Inferior parietal cortex (tissue), 1 donor: ENCODE measurements at regions not wholly inside any gene's neighbourhood (a gene's known extent, or its start where the extent isn't known, plus 50 kb on each side); places are given as distances from the start of the nearest gene placed in this dataset.
"Not testable (repeated sequence)": the region's sequence is repeated elsewhere in the genome, so short reads cannot be mapped to it uniquely, and the experiment has no call there.

Source experiments
- DNase-seq: peaks from one replicate; pipeline ENCODE4 v3.0.0-alpha.2; 2016; ENCODE audit errors: extremely low spot score

DNA sequence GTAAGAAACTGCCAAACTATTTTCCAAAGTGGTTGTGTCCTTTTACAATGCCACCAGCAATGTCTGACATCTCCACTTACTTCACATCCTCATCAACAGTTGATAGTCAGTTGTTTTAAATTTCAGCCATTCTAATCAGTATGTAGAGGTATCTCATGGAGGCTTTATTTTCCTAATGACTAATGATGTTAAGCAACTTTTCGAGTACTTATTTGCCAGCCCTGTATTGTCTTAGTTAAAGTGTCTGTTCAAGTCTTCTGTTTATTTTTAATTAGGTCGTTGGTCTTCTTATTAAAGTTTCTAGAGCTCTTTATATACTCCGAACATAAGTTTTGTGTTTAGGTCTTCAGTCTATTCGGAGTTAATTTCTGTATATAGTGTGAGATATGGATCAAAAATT is 54.9 kb upstream of the NBPF12 start:
- not testable (repeated sequence) for DNase-seq

GRCh38 chr1:146881096-146881495 is 57.0 kb upstream of the NBPF12 start:
- DNase-seq = not testable (repeated sequence)

DNA sequence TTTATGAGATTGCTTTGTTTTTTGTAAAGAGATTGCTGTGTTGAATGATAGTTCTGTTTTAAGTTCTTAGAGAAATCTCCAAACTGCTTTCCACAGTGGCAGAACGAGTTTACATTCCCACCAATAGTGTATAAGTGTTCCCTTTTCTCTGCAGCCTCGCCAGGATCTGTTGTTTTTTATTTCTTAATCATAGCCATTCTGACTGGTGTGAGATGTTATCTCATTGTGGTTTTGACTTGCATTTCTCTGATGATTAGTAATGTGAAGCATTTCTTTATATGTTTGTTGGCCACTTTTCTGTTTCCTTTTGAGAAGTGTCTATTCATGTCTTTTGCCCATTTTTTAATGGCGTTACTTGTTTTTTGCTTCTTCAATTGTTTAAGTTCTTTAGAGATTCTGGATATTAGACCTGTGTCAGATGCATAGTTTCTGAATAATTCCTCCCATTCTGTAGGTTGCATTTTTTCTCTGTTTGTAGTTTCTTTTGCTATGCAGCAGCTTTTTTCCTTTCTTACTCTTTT is 74.3 kb upstream of the NBPF12 start:
- DNase-seq = not testable (repeated sequence)

GRCh38 chr1:146853147-146853546 is 85.0 kb upstream of the NBPF12 start:
- DNase-seq = not testable (repeated sequence)

DNA sequence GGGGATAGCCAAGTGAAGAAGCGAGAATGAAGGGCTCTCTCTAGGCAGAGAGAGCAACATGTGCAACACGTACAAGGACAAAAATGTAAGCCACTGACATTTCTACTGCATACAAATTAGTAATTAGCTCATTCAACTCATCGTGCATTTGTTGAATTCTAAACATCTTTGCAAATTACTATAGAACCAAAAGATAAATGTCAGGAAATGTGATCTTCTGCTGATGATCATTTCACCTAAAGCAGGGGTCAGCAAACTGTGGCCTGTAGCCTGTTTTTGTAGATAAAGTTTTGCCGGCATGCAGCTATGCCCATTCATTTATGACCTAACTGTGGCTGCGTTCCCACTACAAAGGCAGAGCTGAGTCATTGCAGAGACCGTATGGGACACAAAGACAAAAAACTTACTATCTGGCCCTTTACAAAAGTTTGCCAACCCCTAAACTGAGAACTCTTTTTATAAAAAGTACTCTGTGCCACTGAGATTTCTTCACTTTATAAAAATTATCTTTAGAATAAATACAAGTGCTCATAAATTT is 87.7 kb upstream of the NBPF12 start:
- peak; percentile 1 for DNase-seq

DNA sequence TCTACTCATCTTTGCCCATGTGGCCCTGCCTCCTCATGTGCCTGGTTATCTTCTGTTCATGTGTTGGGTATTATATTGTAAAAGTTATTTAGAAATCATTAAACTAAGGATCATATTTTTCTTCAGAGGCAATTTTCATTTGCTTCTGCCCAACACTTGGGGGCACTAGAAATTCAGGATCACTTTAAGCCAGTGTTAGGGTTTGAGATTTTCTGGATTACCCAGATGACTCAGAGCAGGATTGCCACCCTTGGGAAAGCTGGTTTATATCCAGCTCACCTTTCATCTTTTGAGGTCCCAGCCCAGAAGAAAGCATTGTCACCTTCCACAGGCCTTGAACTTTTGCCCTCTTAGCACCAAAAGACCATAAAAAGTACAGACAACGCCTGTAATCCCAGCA is 99.4 kb upstream of the NBPF12 start:
- DNase-seq = not testable (repeated sequence)

DNA sequence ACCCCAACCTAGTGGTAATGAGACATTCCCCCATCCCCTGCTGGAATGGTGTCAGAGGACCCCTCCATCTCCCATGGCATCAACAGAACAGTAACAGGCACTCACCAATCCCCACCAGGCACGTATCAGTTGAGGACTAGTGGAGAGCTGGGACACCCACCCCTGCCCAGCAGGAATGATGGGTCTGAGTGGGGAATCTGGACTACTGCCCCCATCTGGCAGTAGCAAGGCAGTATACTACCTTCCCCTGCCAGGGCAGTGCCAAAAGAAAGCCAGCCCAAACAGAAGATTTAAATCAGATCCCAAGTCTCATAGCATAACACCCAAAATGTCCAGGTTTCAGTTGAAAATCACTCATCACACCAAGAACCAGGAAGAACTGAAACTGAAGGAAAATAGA is 111.2 kb upstream of the NBPF12 start:
- DNase-seq = not testable (repeated sequence)

DNA sequence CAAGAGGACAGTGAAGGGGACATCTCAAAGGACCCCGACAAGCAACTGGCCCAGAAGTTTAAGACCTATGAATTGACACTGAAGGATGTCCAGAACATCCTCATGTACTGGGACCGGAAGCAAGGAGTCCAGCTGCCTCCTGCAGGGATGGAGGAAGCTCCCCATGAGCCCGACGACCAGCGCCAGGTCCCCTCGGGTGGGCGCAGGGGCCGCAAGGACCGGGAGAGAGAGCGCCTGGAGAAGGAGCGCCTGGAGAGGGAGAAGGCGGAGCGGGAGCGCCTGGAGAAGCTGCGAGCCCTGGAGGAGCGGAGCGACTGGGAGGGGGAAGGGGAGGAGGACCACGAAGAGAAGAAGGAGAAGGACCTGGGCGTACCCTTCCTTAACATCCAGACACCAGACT is 143.9 kb upstream of the NBPF12 start:
- not testable (repeated sequence) for DNase-seq

DNA sequence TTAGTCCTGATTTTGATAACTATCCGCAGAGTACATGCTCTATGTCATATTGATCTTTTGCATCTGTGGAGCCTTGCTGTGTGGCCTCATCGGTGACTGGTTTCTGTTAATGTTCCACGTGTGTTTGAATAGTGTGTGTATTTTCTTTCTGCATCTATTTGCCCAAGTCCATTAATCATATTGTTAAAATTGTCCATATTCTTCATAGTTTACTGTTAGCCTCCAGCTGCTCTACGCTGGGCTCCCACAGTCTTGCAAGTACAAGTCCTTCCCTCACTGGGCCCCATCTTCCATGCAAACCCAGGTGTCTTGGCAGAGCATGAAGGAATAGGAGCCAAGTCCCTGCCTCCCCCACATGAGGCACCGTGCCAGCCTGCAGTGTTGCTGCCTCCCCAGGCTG is 145.4 kb upstream of the NBPF12 start:
- peak; percentile 14 for DNase-seq

DNA sequence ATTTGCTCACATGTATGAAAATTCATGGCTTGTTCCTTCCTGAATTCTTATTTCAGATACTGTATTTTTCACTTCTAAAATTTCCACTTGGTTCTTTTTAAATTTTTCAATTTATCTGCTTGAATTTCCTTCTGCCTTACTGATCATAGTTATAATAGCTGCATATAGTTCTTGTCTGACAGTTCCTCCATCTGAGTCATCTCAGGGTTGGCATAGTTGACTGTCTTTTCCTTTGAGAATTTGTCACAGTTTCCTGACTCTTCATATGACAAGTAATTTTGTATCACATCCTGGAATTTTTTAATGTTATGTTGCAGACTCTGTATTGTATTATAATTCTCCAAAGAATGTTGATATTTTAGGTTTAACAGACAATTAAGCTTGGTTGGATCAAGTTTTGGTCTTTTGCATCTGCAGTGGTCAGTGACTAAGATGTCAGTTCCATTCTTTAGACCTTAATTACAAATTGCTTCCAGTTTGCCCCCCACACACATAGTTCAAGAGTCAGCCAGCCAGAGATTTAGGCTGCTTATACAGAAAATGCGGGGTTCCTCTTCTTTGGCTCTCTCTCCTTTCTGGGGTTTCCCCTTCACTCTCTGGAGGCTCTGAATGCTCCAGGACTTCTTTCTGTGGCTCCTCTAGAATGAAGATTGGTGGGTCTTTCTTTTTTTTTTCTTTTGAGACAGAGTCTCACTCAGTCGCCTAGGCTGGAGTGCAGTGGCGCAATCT is 153.7 kb upstream of the NBPF12 start:
- DNase-seq = not testable (repeated sequence)

DNA sequence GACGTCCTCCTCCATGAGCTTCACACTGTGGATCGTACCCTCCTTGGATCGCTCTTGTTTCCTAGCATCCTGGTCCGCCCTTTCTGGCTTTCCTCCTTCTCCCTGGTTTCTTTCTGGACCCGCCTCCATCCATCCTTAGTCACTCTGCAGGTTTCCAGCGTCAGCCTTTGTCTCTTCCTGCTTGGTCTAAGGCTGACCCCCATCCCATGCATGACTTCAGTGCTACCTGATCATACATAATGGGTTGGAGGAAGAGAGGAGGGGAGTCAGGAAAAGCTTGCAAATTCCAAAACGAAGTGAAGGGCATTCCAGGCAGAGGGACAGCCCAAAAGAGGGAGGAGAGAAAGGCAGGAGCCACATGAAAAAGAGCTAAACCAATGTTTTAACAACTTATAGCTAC is 156.9 kb upstream of the NBPF12 start:
- not testable (repeated sequence) for DNase-seq

GRCh38 chr1:146777826-146778602 is 160.1 kb upstream of the NBPF12 start:
- DNase-seq = not testable (repeated sequence)

DNA sequence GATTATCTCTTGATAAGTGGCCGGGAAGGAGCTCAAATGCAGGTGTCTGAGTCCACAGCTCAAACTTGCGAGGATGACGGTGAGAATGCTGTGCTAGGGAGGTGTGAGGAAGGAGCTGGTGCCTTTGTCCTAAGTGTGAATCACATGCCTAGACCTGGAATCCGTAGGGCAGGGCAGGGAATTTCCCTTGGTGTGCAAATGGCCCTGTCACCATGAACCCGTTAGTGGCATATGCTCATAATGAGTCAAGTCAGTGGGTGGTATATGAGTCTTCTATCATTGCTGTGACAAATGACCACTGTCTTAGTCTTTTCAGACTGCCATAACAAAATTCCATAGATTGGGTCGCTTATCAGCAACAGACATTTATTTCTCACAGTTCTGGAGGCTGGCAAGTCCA is 163.1 kb upstream of the NBPF12 start:
- not testable (repeated sequence) for DNase-seq

GRCh38 chr1:146774271-146774670 is 163.9 kb upstream of the NBPF12 start:
- DNase-seq = not testable (repeated sequence)

GRCh38 chr1:146771409-146771808 is 166.7 kb upstream of the NBPF12 start:
- not testable (repeated sequence) for DNase-seq

- not testable (repeated sequence) for DNase-seq
Measured at GRCh38 chr1:146770998-146771397, 167.1 kb upstream of the NBPF12 start.

GRCh38 chr1:146763234-146763633 is 174.9 kb upstream of the NBPF12 start:
- DNase-seq = not testable (repeated sequence)

GRCh38 chr1:146756858-146757257 is 181.3 kb upstream of the NBPF12 start:
- not testable (repeated sequence) for DNase-seq

- DNase-seq = not testable (repeated sequence)
Measured at GRCh38 chr1:146748686-146749085, 189.4 kb upstream of the NBPF12 start.

- not testable (repeated sequence) for DNase-seq
Measured at GRCh38 chr1:146731981-146732680, 206.0 kb upstream of the NBPF12 start.

- not testable (repeated sequence) for DNase-seq
Measured at GRCh38 chr1:146729642-146730344, 208.3 kb upstream of the NBPF12 start.
